ENCODE measurements at regions not wholly inside any gene's neighbourhood (a gene's known extent, or its start where the extent isn't known, plus 50 kb on each side); places are given as distances from the start of the nearest gene placed in this dataset.

- peaks cover 37 to 46% of the 10 kb centered on the region in 2 experiments for H3K27me3 ChIP-seq (ENCODE audit: control insufficient read depth in 2 of 2, insufficient read depth in 2 of 2, low read length in 2 of 2)
- intact Hi-C loops (cut with micrococcal nuclease) (loop anchor here (10.0 kb wide), 1 partner anchor 202 kb away; no protein-coding TSS in a partner anchor), dilution Hi-C loops (cut with MboI; ENCODE audit: extremely low pct_ligation_motif_present, low sequenced_read_pairs) (no loop called here)
- H3K9ac ChIP-seq (replicated peaks; ENCODE audit: extremely low read depth, insufficient read depth, low read length) = no peak overlapping the region
- no peak for DNase-seq (ENCODE audit: low read depth, low spot score)
- CTCF ChIA-PET = no interaction called here
- POLR2A ChIA-PET = no interaction called here
- H3K4me3 ChIP-seq (replicated peaks in 1 of 3; ENCODE audit: insufficient read depth in 1 of 3, low read depth in 1 of 3, low read length in 3 of 3) = no peak overlapping the region
- no peaks in the 10 kb centered on the region for H3K79me2 ChIP-seq (ENCODE audit: control insufficient read depth, insufficient read depth, low read length)
- no peak overlapping the region for H3K27ac ChIP-seq (ENCODE audit: insufficient read depth, low read depth, low read length)
- no peak overlapping the region for H2AFZ ChIP-seq (ENCODE audit: low read depth, low read length)
- H3K4me1 ChIP-seq (ENCODE audit: control insufficient read depth, extremely low read depth, insufficient read depth, low read length) = no peaks in the 10 kb centered on the region
- no peaks in the 10 kb centered on the region for H3K9me3 ChIP-seq (replicated peaks; ENCODE audit: control insufficient read depth, insufficient read depth, low read length)
- no peaks in the 10 kb centered on the region for H4K20me1 ChIP-seq (replicated peaks; ENCODE audit: control insufficient read depth, extremely low read depth, insufficient read depth, low read length)
- H3K9me1 ChIP-seq (replicated peaks; ENCODE audit: control insufficient read depth, extremely low read depth, insufficient read depth, low read length) = no peaks in the 10 kb centered on the region
- no peak for FAIRE-seq
- H3K36me3 ChIP-seq (ENCODE audit: control insufficient read depth in 2 of 2, extremely low read depth in 1 of 2, insufficient read depth in 2 of 2, low read length in 2 of 2) = no peaks in the 10 kb centered on the region
- TF ChIP-seq JUN (IDR thresholded peaks at IDR 0.05; ENCODE audit: borderline replicate concordance, insufficient read depth, insufficient read length, low read depth) (no peak), MAX (IDR thresholded peaks at IDR 0.05; ENCODE audit: insufficient read depth, insufficient read length) (no peak), POLR2A (IDR thresholded peaks at IDR 0.05; ENCODE audit: low read depth, low read length) (no peak), POLR2AphosphoS5 (IDR thresholded peaks at IDR 0.05; ENCODE audit: insufficient read depth, low read depth, low read length) (no peak), CTCF (IDR thresholded peaks at IDR 0.05; ENCODE audit: extremely low read depth in 1 of 2, insufficient read depth in 1 of 2, low read depth in 1 of 2, low read length in 2 of 2) (no peak), FOS (IDR thresholded peaks at IDR 0.05; ENCODE audit: borderline replicate concordance, insufficient read depth, low read length) (no peak), EZH2 (IDR thresholded peaks at IDR 0.05; ENCODE audit: borderline replicate concordance, low read depth, low read length, severe bottlenecking) (no peak), GATA2 (IDR thresholded peaks at IDR 0.05; ENCODE audit: insufficient read depth, insufficient read length, low read depth, low read length) (no peak), MYC (IDR thresholded peaks at IDR 0.05; ENCODE audit: low read depth, low read length) (no peak)
- no TSS peak for BruUV-seq (replicated peaks)
- no peak overlapping the region for H3K4me2 ChIP-seq (ENCODE audit: insufficient read depth, low read length)
These were observed 118.6 kb downstream of the FOXB1 start for GRCh38 chr15:60122691-60123090.
